GM12873 (cell line): ENCODE measurements at regions not wholly inside any gene's neighbourhood (a gene's known extent, or its start where the extent isn't known, plus 50 kb on each side); places are given as distances from the start of the nearest gene placed in this dataset.

ENCODE experiments used
- CTCF ChIP-seq: IDR thresholded peaks from 2 replicates; pipeline ENCODE4 v1.5.1; 2012; ENCODE audit warnings: low read depth, mild to moderate bottlenecking, moderate library complexity, low read length, control low read depth; ENCODE audit not compliant: insufficient read depth; ENCODE audit errors: missing control alignments

GRCh38 chr5:7039074-7039473 is 325.8 kb downstream of the TENT4A start:
- TF ChIP-seq CTCF = no peak

GRCh38 chr5:7040111-7040510 is 326.9 kb downstream of the TENT4A start:
- no peak for TF ChIP-seq CTCF

- TF ChIP-seq CTCF = no peak
Observed at GRCh38 chr5:7043797-7044196, 330.6 kb downstream of the TENT4A start.

GRCh38 chr5:7047511-7048261 is 334.5 kb downstream of the TENT4A start:
- TF ChIP-seq CTCF = no peak

GRCh38 chr5:7050986-7051385 is 337.8 kb downstream of the TENT4A start:
- no peak for TF ChIP-seq CTCF

- TF ChIP-seq CTCF = no peak
Observed at GRCh38 chr5:7053125-7053524, 339.9 kb downstream of the TENT4A start.

- TF ChIP-seq CTCF = no peak
Observed at GRCh38 chr5:7053528-7054209, 340.4 kb downstream of the TENT4A start.
